Thyroid gland (tissue), 4 donors: ENCODE measurements at regions not wholly inside any gene's neighbourhood (a gene's known extent, or its start where the extent isn't known, plus 50 kb on each side); places are given as distances from the start of the nearest gene placed in this dataset.

Experiments used
- CTCF ChIP-seq, 6 experiments: fragments of 200-600 bp in 3 of 6; fragments of 450-650 bp in 3 of 6; sonication (generic) in 3 of 6; IDR thresholded peaks; one replicate each; pipeline ENCODE4 v1.5.1; 2016 to 2019; ENCODE audit warnings: antibody characterized with exemption in 6 of 6, mild to moderate bottlenecking in 2 of 6, inconsistent platforms in 1 of 6, moderate library complexity in 1 of 6
- POLR2A ChIP-seq, 2 donors: fragments of 450-650 bp; IDR thresholded peaks; one replicate each; pipeline ENCODE4 v1.6.1; 2017; ENCODE audit warnings: antibody characterized with exemption in 2 of 2, mild to moderate bottlenecking in 2 of 2, moderate library complexity in 1 of 2

DNA sequence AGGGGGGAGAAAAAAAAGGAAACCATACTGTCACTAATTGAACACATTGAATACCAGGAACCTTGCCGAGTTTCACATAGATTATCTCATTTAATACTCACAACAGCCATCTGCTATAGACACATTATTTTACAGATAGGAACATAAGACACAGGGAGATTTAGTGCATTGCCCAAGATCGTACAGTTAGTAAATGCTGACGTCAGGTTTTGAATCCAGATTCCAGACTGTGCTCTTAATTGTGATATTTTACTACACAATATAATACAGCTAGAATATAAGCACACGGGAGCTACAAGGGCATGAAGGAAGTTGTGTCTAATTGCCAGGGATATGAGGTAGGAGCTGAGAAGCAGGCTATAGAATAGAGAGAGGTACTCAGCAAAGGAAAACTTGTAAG, 93.9 kb upstream of the MINDY3 start:
- TF ChIP-seq CTCF (IDR thresholded peaks at IDR 0.05) (no peak), POLR2A (IDR thresholded peaks at IDR 0.05) (no peak)
